Activated naive CD4-positive, alpha-beta T cell treated with anti-CD3 and anti-CD28 coated beads for 36 hours (primary cell): ENCODE measurements at regions not wholly inside any gene's neighbourhood (a gene's known extent, or its start where the extent isn't known, plus 50 kb on each side); places are given as distances from the start of the nearest gene placed in this dataset.

Experiments
- CTCF ChIA-PET: fragments of 350-600 bp; sonication (Branson Sonifier 250); formaldehyde crosslinking; loops from one replicate; lab custom pipeline; 2021; ENCODE audit warnings: antibody characterized with exemption; lab: Charles Lee
- DNase-seq: peaks from one replicate; pipeline ENCODE4 v3.0.0-alpha.2; 2020
- H3K27ac Mint-ChIP-seq: one replicate; pipeline ENCODE4 v1.8.0; 2021; ENCODE audit warnings: mild to moderate bottlenecking, mixed read lengths
- H3K27me3 Mint-ChIP-seq: one replicate; pipeline ENCODE4 v1.8.0; 2021; ENCODE audit warnings: low read depth, mixed read lengths
- H3K36me3 Mint-ChIP-seq: one replicate; pipeline ENCODE4 v1.8.0; 2021; ENCODE audit warnings: low read depth, mixed read lengths
- H3K4me1 Mint-ChIP-seq: one replicate; pipeline ENCODE4 v1.8.0; 2021; ENCODE audit warnings: low read depth, mixed read lengths
- H3K4me3 Mint-ChIP-seq: one replicate; pipeline ENCODE4 v1.8.0; 2021; ENCODE audit warnings: mild to moderate bottlenecking, moderate library complexity, mixed read lengths
- H3K9me3 Mint-ChIP-seq: one replicate; pipeline ENCODE4 v1.8.0; 2021; ENCODE audit warnings: mixed read lengths
- intact Hi-C: fragments of 100-400 bp; cut with micrococcal nuclease; formaldehyde crosslinking; loops from one replicate; pipeline ENCODE4 v1.15.1; 2023

GRCh38 chr21:32140151-32140550 is 138.7 kb downstream of the MIS18A start:
- no peak for DNase-seq
- Mint-ChIP-seq H3K27ac (no peak overlapping the region), H3K4me1 (no peaks in the 10 kb centered on the region), H3K9me3 (no peaks in the 10 kb centered on the region), H3K4me3 (no peak overlapping the region), H3K36me3 (no peaks in the 10 kb centered on the region), H3K27me3 (peaks cover 18% of the 10 kb centered on the region)
- CTCF ChIA-PET, result interaction anchor here (0.5 kb wide), 1 partner anchor 1698 kb away, joined by 3 read pairs; no protein-coding TSS in a partner anchor
- intact Hi-C loops, result no loop called here

- no peaks in the 10 kb centered on the region for H3K36me3 Mint-ChIP-seq
- no peaks in the 10 kb centered on the region for H3K4me1 Mint-ChIP-seq
- no peak for DNase-seq
- no peak overlapping the region for H3K27ac Mint-ChIP-seq
- H3K27me3 Mint-ChIP-seq, result peaks cover 12% of the 10 kb centered on the region
- no peaks in the 10 kb centered on the region for H3K9me3 Mint-ChIP-seq
- no peak overlapping the region for H3K4me3 Mint-ChIP-seq
- CTCF ChIA-PET, result no interaction called here
- intact Hi-C loops, result no loop called here
These were observed 140.2 kb downstream of the MIS18A start for GRCh38 chr21:32138658-32139057.

- CTCF ChIA-PET, result no interaction called here
- Mint-ChIP-seq H3K27me3 (peaks cover 9% of the 10 kb centered on the region), H3K4me1 (no peaks in the 10 kb centered on the region), H3K4me3 (no peak overlapping the region), H3K36me3 (no peaks in the 10 kb centered on the region), H3K27ac (no peak overlapping the region), H3K9me3 (no peaks in the 10 kb centered on the region)
- intact Hi-C loops, result no loop called here
- no peak for DNase-seq
These were observed 140.9 kb downstream of the MIS18A start for GRCh38 chr21:32137931-32138330.

GRCh38 chr21:32137266-32137665 is 141.6 kb downstream of the MIS18A start:
- Mint-ChIP-seq H3K27me3 (peaks cover 8% of the 10 kb centered on the region), H3K4me3 (no peak overlapping the region), H3K4me1 (no peaks in the 10 kb centered on the region), H3K27ac (no peak overlapping the region), H3K36me3 (no peaks in the 10 kb centered on the region), H3K9me3 (no peaks in the 10 kb centered on the region)
- CTCF ChIA-PET, result interaction anchor here (0.6 kb wide), 1 partner anchor 9 kb away, joined by 3 read pairs; no protein-coding TSS in a partner anchor
- intact Hi-C loops, result no loop called here
- no peak for DNase-seq

GRCh38 chr21:32136546-32136945 is 142.3 kb downstream of the MIS18A start:
- H3K9me3 Mint-ChIP-seq, result no peaks in the 10 kb centered on the region
- peaks cover 8% of the 10 kb centered on the region for H3K27me3 Mint-ChIP-seq
- H3K36me3 Mint-ChIP-seq, result no peaks in the 10 kb centered on the region
- no peaks in the 10 kb centered on the region for H3K4me1 Mint-ChIP-seq
- no peak for DNase-seq
- H3K4me3 Mint-ChIP-seq, result no peak overlapping the region
- intact Hi-C loops, result no loop called here
- H3K27ac Mint-ChIP-seq, result no peak overlapping the region
- CTCF ChIA-PET, result interaction anchor here (1.5 kb wide), 1 partner anchor 11 kb away, joined by 3 read pairs; no protein-coding TSS in a partner anchor

GRCh38 chr21:32135401-32136363 is 143.2 kb downstream of the MIS18A start:
- H3K36me3 Mint-ChIP-seq, result no peaks in the 10 kb centered on the region
- DNase-seq, result no peak
- intact Hi-C loops, result no loop called here
- CTCF ChIA-PET, result interaction anchor here (1.5 kb wide), 1 partner anchor 12 kb away, joined by 3 read pairs; no protein-coding TSS in a partner anchor
- H3K4me3 Mint-ChIP-seq, result no peak overlapping the region
- H3K4me1 Mint-ChIP-seq, result no peaks in the 10 kb centered on the region
- peaks cover 3% of the 10 kb centered on the region for H3K9me3 Mint-ChIP-seq
- H3K27ac Mint-ChIP-seq, result no peak overlapping the region
- peaks cover 13% of the 10 kb centered on the region for H3K27me3 Mint-ChIP-seq

GRCh38 chr21:32134441-32135130 is 144.3 kb downstream of the MIS18A start:
- Mint-ChIP-seq H3K27ac (no peak overlapping the region), H3K27me3 (peaks cover 17% of the 10 kb centered on the region), H3K36me3 (no peaks in the 10 kb centered on the region), H3K4me1 (no peaks in the 10 kb centered on the region), H3K4me3 (no peak overlapping the region), H3K9me3 (peaks cover 3% of the 10 kb centered on the region)
- intact Hi-C loops, result no loop called here
- DNase-seq, result no peak
- CTCF ChIA-PET, result no interaction called here

- intact Hi-C loops, result no loop called here
- peaks cover 22% of the 10 kb centered on the region for H3K27me3 Mint-ChIP-seq
- no peaks in the 10 kb centered on the region for H3K4me1 Mint-ChIP-seq
- H3K36me3 Mint-ChIP-seq, result no peaks in the 10 kb centered on the region
- no peak overlapping the region for H3K27ac Mint-ChIP-seq
- H3K9me3 Mint-ChIP-seq, result peaks cover 7% of the 10 kb centered on the region
- CTCF ChIA-PET, result no interaction called here
- no peak overlapping the region for H3K4me3 Mint-ChIP-seq
- DNase-seq, result no peak
These were observed 146.0 kb downstream of the MIS18A start for GRCh38 chr21:32132881-32133280.

- H3K4me3 Mint-ChIP-seq, result no peak overlapping the region
- H3K27me3 Mint-ChIP-seq, result peaks cover 19% of the 10 kb centered on the region
- peaks cover 7% of the 10 kb centered on the region for H3K9me3 Mint-ChIP-seq
- no peak for DNase-seq
- intact Hi-C loops, result no loop called here
- CTCF ChIA-PET, result no interaction called here
- H3K36me3 Mint-ChIP-seq, result no peaks in the 10 kb centered on the region
- no peaks in the 10 kb centered on the region for H3K4me1 Mint-ChIP-seq
- H3K27ac Mint-ChIP-seq, result no peak overlapping the region
These were observed 146.4 kb downstream of the MIS18A start for GRCh38 chr21:32132409-32132808.

- H3K36me3 Mint-ChIP-seq, result no peaks in the 10 kb centered on the region
- peaks cover 7% of the 10 kb centered on the region for H3K9me3 Mint-ChIP-seq
- H3K4me1 Mint-ChIP-seq, result no peaks in the 10 kb centered on the region
- no peak overlapping the region for H3K27ac Mint-ChIP-seq
- no peak overlapping the region for H3K4me3 Mint-ChIP-seq
- H3K27me3 Mint-ChIP-seq, result peaks cover 19% of the 10 kb centered on the region
- no peak for DNase-seq
- intact Hi-C loops, result no loop called here
- CTCF ChIA-PET, result no interaction called here
These were observed 146.9 kb downstream of the MIS18A start for GRCh38 chr21:32131960-32132359.

GRCh38 chr21:32131164-32131563 is 147.7 kb downstream of the MIS18A start:
- Mint-ChIP-seq H3K9me3 (peaks cover 7% of the 10 kb centered on the region), H3K27ac (no peak overlapping the region), H3K36me3 (no peaks in the 10 kb centered on the region), H3K27me3 (peaks cover 13% of the 10 kb centered on the region), H3K4me3 (no peak overlapping the region), H3K4me1 (no peaks in the 10 kb centered on the region)
- CTCF ChIA-PET, result no interaction called here
- DNase-seq, result no peak
- intact Hi-C loops, result no loop called here

GRCh38 chr21:32130031-32130891 is 148.6 kb downstream of the MIS18A start:
- no peak overlapping the region for H3K27ac Mint-ChIP-seq
- no peak for DNase-seq
- peaks cover 16% of the 10 kb centered on the region for H3K27me3 Mint-ChIP-seq
- CTCF ChIA-PET, result no interaction called here
- intact Hi-C loops, result no loop called here
- no peak overlapping the region for H3K4me3 Mint-ChIP-seq
- H3K36me3 Mint-ChIP-seq, result no peaks in the 10 kb centered on the region
- H3K9me3 Mint-ChIP-seq, result peaks cover 7% of the 10 kb centered on the region
- H3K4me1 Mint-ChIP-seq, result no peaks in the 10 kb centered on the region
